HepG2 (cell line): ENCODE measurements at regions not wholly inside any gene's neighbourhood (a gene's known extent, or its start where the extent isn't known, plus 50 kb on each side); places are given as distances from the start of the nearest gene placed in this dataset.

Experiments
- ATAC-seq: fragments of 200-7000 bp; cut with Tn5 transposase; 3 replicates; pipeline ENCODE4 v1.9.1; 2020; ENCODE audit warnings: mild to moderate bottlenecking, moderate library complexity
- BruUV-seq: library from RNA; stranded (reverse); fragments of 400-500 nt; replicated peaks from 2 replicates; lab custom pipeline; 2021; lab: Mats Ljungman, UMichigan
- CTCF ChIA-PET: fragments of 300-600 bp; formaldehyde crosslinking; extraction: SDS; loops from one replicate; lab custom pipeline; 2021; ENCODE audit warnings: low total read pairs, inconsistent platforms, low intra/inter-chr PET ratio; lab: Yijun Ruan, JAX
- POLR2A ChIA-PET: fragments of 350-600 bp; sonication (Branson Sonifier 250); formaldehyde crosslinking; loops from one replicate; lab custom pipeline; 2020; ENCODE audit warnings: antibody characterized with exemption, inconsistent platforms; lab: Yijun Ruan, JAX
- DNase-seq: peaks from one replicate; pipeline ENCODE4 v3.0.0-alpha.2; 2015; ENCODE audit warnings: low spot score
- FAIRE-seq: peaks from 3 replicates; lab custom pipeline; 2011; peaks lifted over from hg19 to GRCh38; lab: Jason Lieb, UNC
- H2AFZ ChIP-seq: one replicate; pipeline ENCODE4 v1.6.1; 2011; ENCODE audit warnings: low read length, inconsistent platforms
- H3K27ac ChIP-seq: fragments of 300-600 bp; 3 replicates; pipeline ENCODE4 v1.8.0; 2011; ENCODE audit warnings: mixed run types, mild to moderate bottlenecking, mixed read lengths, low read length, inconsistent platforms; ENCODE audit not compliant: insufficient read depth; ENCODE audit errors: extremely low read length
- H3K27me3 ChIP-seq, 2 experiments: fragments of 200-600 bp in 1 of 2; 2 replicates in 1 of 2; 3 replicates in 1 of 2; pipeline versions ENCODE4 v1.6.0 to v1.8.0; 2011; ENCODE audit warnings: low read length in 2 of 2, mild to moderate bottlenecking in 2 of 2, moderate library complexity in 2 of 2, inconsistent platforms in 1 of 2; ENCODE audit not compliant: insufficient read depth in 2 of 2, control insufficient read depth in 1 of 2
- H3K36me3 ChIP-seq, 2 experiments: fragments of 200-600 bp in 1 of 2; replicated peaks in 1 of 2; 2 replicates in 1 of 2; 3 replicates in 1 of 2; pipeline versions ENCODE4 v1.5.1 to v1.8.0; 2011; ENCODE audit warnings: low read length in 2 of 2, inconsistent platforms in 1 of 2; ENCODE audit not compliant: insufficient read depth in 2 of 2, control insufficient read depth in 1 of 2
- H3K4me1 ChIP-seq: 2 replicates; pipeline ENCODE4 v1.5.1; 2012; ENCODE audit warnings: low read length, inconsistent platforms; ENCODE audit not compliant: insufficient read depth
- H3K4me2 ChIP-seq: 2 replicates; pipeline ENCODE4 v1.6.0; 2011; ENCODE audit warnings: low read depth, low read length, inconsistent platforms
- H3K4me3 ChIP-seq, 3 experiments: fragments of 200-600 bp in 1 of 3; sonication (generic), shearing (Covaris generic) in 1 of 3; replicated peaks in 1 of 3; 2 replicates each; pipeline ENCODE4 v1.5.1; 2011 to 2016; ENCODE audit warnings: low read length in 3 of 3, inconsistent platforms in 2 of 3, low read depth in 2 of 3, mild to moderate bottlenecking in 2 of 3, control low read depth in 1 of 3, mixed read lengths in 1 of 3; ENCODE audit not compliant: insufficient read depth in 1 of 3
- H3K79me2 ChIP-seq: one replicate; pipeline ENCODE4 v1.6.1; 2011; ENCODE audit warnings: low read length, inconsistent platforms; ENCODE audit not compliant: insufficient read depth
- H3K9ac ChIP-seq: 2 replicates; pipeline ENCODE4 v1.6.0; 2011; ENCODE audit warnings: mild to moderate bottlenecking, low read depth, low read length, inconsistent platforms; ENCODE audit not compliant: insufficient read depth
- H3K9me3 ChIP-seq: 2 replicates; pipeline ENCODE4 v1.5.1; 2012; ENCODE audit warnings: mild to moderate bottlenecking, low read length
- H4K20me1 ChIP-seq: 2 replicates; pipeline ENCODE4 v1.6.0; 2011; ENCODE audit warnings: inconsistent platforms, mild to moderate bottlenecking, low read length, moderate library complexity; ENCODE audit not compliant: insufficient read depth
- BORCS8-MEF2B ChIP-seq: sonication (generic); formaldehyde crosslinking; IDR thresholded peaks from 2 replicates; pipeline ENCODE4 v1.8.0; 2022; ENCODE audit warnings: mild to moderate bottlenecking, missing genetic modification reagents
- BRD4 ChIP-seq: sonication (generic); formaldehyde crosslinking; IDR thresholded peaks from 2 replicates; pipeline ENCODE4 v1.4.0; 2020; ENCODE audit warnings: missing genetic modification reagents
- CENPX ChIP-seq: sonication (generic); formaldehyde crosslinking; IDR thresholded peaks from 2 replicates; pipeline ENCODE4 v1.9.0; 2021; ENCODE audit warnings: mild to moderate bottlenecking, missing genetic modification reagents, moderate library complexity
- HDAC1 ChIP-seq: sonication (generic); formaldehyde crosslinking; IDR thresholded peaks from 2 replicates; pipeline ENCODE4 v1.5.1; 2020; ENCODE audit warnings: mild to moderate bottlenecking, missing genetic modification reagents
- IRF1 ChIP-seq: sonication (generic); formaldehyde crosslinking; IDR thresholded peaks from 2 replicates; pipeline ENCODE4 v1.4.0; 2020; ENCODE audit warnings: low read depth, mild to moderate bottlenecking, missing genetic modification reagents
- NR0B2 ChIP-seq: sonication (generic); formaldehyde crosslinking; IDR thresholded peaks from 2 replicates; pipeline ENCODE4 v1.4.0; 2020; ENCODE audit warnings: mild to moderate bottlenecking, missing genetic modification reagents
- PATZ1 ChIP-seq: sonication (generic); formaldehyde crosslinking; IDR thresholded peaks from 2 replicates; pipeline ENCODE4 v1.4.0; 2020; ENCODE audit warnings: missing genetic modification reagents
- RBAK ChIP-seq: sonication (generic); formaldehyde crosslinking; IDR thresholded peaks from 2 replicates; pipeline ENCODE4 v1.5.1; 2020; ENCODE audit warnings: mild to moderate bottlenecking, missing genetic modification reagents
- SP1 ChIP-seq, 2 experiments: fragments of 450-650 bp in 1 of 2; sonication (generic) in 1 of 2; formaldehyde crosslinking in 1 of 2; IDR thresholded peaks; 2 replicates each; pipeline versions ENCODE4 v1.4.0 to v1.6.1; 2016 to 2020; ENCODE audit warnings: missing genetic modification reagents in 1 of 2
- TCF12 ChIP-seq, 2 experiments: fragments of 450-650 bp in 1 of 2; sonication (generic) in 1 of 2; formaldehyde crosslinking in 1 of 2; IDR thresholded peaks; 2 replicates each; pipeline versions ENCODE4 v1.6.1 to v1.8.0; 2017 to 2022; ENCODE audit warnings: antibody characterized with exemption in 1 of 2, mild to moderate bottlenecking in 1 of 2, missing genetic modification reagents in 1 of 2, moderate library complexity in 1 of 2
- ZNF276 ChIP-seq: sonication (generic); formaldehyde crosslinking; IDR thresholded peaks from 2 replicates; pipeline ENCODE4 v1.4.0; 2020; ENCODE audit warnings: mild to moderate bottlenecking, low read depth, missing genetic modification reagents
- ZNF431 ChIP-seq: sonication (generic); formaldehyde crosslinking; IDR thresholded peaks from 2 replicates; pipeline ENCODE4 v1.9.0; 2022; ENCODE audit warnings: missing genetic modification reagents, low read depth, mild to moderate bottlenecking, borderline replicate concordance
- ZNF441 ChIP-seq: sonication (generic); formaldehyde crosslinking; IDR thresholded peaks from 2 replicates; pipeline ENCODE4 v1.7.0; 2021; ENCODE audit warnings: missing genetic modification reagents, borderline replicate concordance
- ZNF510 ChIP-seq: sonication (generic); formaldehyde crosslinking; IDR thresholded peaks from 2 replicates; pipeline ENCODE4 v1.4.0; 2020; ENCODE audit warnings: low read depth, mild to moderate bottlenecking, missing genetic modification reagents
- WGBS: methylation state at CpG from one replicate; pipeline ENCODE4 v1.1.6; 2017; ENCODE audit warnings: low lambda C conversion rate; 5-methylcytosine and 5-hydroxymethylcytosine counted together
- in situ Hi-C: cut with HindIII; loops from 2 replicates; pipeline ENCODE4 v1.10.0; 2017; ENCODE audit warnings: low pct_unique_long_range_greater_than_20kb; ENCODE audit not compliant: extremely low pct_ligation_motif_present
- intact Hi-C: fragments of 100-400 bp; cut with micrococcal nuclease; formaldehyde crosslinking; loops from one replicate; pipeline ENCODE4 v1.10.0; 2022; ENCODE audit not compliant: unreplicated experiment
- TF ChIP-seq, protein P1 (sequence below), 2 experiments: sonication (generic) in 1 of 2; formaldehyde crosslinking in 1 of 2; IDR thresholded peaks; 2 replicates each; pipeline versions ENCODE4 v1.4.0 to v1.6.1; 2018 to 2020; ENCODE audit warnings: missing genetic modification reagents in 2 of 2, borderline replicate concordance in 1 of 2, low read depth in 1 of 2, mild to moderate bottlenecking in 1 of 2, missing biosample characterization in 1 of 2

DNA sequence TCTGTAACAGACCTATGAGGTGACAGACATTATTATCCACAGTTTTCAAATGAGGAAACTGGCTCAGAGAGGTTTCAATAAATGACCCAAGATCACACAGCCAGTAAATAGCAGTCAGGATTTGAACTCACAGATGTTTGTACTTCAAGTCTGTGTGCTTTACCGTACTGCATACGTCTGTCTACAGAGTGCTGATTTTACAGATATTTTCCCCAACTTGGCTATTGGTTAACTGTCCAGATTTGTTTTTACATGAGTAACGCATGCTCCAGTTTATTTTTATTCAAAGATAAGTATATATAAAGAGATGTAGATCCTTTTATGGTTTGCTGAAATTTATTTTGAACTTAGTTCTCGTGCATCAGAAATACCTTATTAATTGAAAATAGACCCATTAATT, 65.7 kb upstream of the SLC38A2 start (continued):
- TF ChIP-seq, protein P1, sequence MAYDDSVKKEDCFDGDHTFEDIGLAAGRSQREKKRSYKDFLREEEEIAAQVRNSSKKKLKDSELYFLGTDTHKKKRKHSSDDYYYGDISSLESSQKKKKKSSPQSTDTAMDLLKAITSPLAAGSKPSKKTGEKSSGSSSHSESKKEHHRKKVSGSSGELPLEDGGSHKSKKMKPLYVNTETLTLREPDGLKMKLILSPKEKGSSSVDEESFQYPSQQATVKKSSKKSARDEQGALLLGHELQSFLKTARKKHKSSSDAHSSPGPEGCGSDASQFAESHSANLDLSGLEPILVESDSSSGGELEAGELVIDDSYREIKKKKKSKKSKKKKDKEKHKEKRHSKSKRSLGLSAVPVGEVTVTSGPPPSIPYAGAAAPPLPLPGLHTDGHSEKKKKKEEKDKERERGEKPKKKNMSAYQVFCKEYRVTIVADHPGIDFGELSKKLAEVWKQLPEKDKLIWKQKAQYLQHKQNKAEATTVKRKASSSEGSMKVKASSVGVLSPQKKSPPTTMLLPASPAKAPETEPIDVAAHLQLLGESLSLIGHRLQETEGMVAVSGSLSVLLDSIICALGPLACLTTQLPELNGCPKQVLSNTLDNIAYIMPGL (CRISPR knock-in tag; IDR thresholded peaks at IDR 0.05; ENCODE audit: borderline replicate concordance in 1 of 2, low read depth in 1 of 2) = no peak
- no peak for TF ChIP-seq BORCS8-MEF2B (CRISPR knock-in tag)
- no peak for TF ChIP-seq SP1 (IDR thresholded peaks at IDR 0.05)
- TF ChIP-seq SP1 (CRISPR knock-in tag; IDR thresholded peaks at IDR 0.05) = no peak
- TF ChIP-seq IRF1 (CRISPR knock-in tag) = no peak
- TF ChIP-seq TCF12 (IDR thresholded peaks at IDR 0.05) = no peak
- no peak for TF ChIP-seq TCF12 (CRISPR knock-in tag; IDR thresholded peaks at IDR 0.05)
- no peak for TF ChIP-seq ZNF441 (CRISPR knock-in tag)
- TF ChIP-seq HDAC1 = no peak

DNA sequence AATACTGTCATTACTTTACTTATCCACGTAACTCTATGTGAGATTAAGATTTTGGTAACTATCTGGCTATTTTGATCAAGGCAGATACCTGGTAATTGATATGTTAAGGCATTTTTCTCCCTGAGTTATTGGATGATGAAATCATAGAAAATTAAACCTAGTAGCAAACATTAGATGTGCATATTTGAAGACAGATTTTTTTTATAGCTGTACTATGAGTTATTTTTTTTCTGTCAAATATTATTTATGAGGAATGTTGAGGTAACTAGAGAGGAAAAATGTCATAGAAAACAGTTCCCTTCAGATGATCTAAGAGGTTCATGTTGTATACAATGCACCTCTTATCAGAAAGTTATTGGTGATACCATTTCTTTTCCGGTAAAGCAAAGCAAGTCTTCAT, 64.9 kb upstream of the SLC38A2 start:
- ATAC-seq (no peak), FAIRE-seq (no peak), DNase-seq (no peak)
- no TSS peak for BruUV-seq
- no peaks in the 10 kb centered on the region for H3K27me3 ChIP-seq
- no peak for TF ChIP-seq RBAK (CRISPR knock-in tag)
- no peak for TF ChIP-seq PATZ1 (CRISPR knock-in tag)
- no peak for TF ChIP-seq ZNF510 (CRISPR knock-in tag)
- TF ChIP-seq ZNF431 (CRISPR knock-in tag) = no peak
- no peak for TF ChIP-seq NR0B2 (CRISPR knock-in tag)
- TF ChIP-seq ZNF276 (CRISPR knock-in tag) = no peak
- TF ChIP-seq BRD4 (CRISPR knock-in tag) = no peak
- no peak for TF ChIP-seq CENPX (CRISPR knock-in tag)
- no peaks in the 10 kb centered on the region for H3K9me3 ChIP-seq
- H3K9ac ChIP-seq = no peak overlapping the region
- in situ Hi-C loops (no loop called here), intact Hi-C loops (no loop called here)
- H3K79me2 ChIP-seq = no peaks in the 10 kb centered on the region
- no peak overlapping the region for H2AFZ ChIP-seq
- H3K4me1 ChIP-seq = peaks cover 5% of the 10 kb centered on the region
- CTCF ChIA-PET = no interaction called here
- no peak overlapping the region for H3K4me3 ChIP-seq
- H3K4me2 ChIP-seq = no peak overlapping the region
- WGBS = 96% methylated on average over 2 of the region's 2 CpGs
- POLR2A ChIA-PET = no interaction called here
- no peaks in the 10 kb centered on the region for H3K36me3 ChIP-seq
- no peak overlapping the region for H3K27ac ChIP-seq
- H4K20me1 ChIP-seq = no peaks in the 10 kb centered on the region
